Stimulated activated CD8-positive, alpha-beta memory T cell treated with anti-CD3 and anti-CD28 coated beads, Interleukin-2, amount 100 ng/mL, for 48 hours (primary cell): ENCODE measurements at regions not wholly inside any gene's neighbourhood (a gene's known extent, or its start where the extent isn't known, plus 50 kb on each side); places are given as distances from the start of the nearest gene placed in this dataset.
"Not testable (repeated sequence)": the region's sequence is repeated elsewhere in the genome, so short reads cannot be mapped to it uniquely, and the experiment has no call there.

Source experiments
- DNase-seq, 2 donors: peaks; one replicate each; pipeline ENCODE4 v3.0.0-alpha.2; 2020; ENCODE audit warnings: low read depth in 2 of 2

- DNase-seq, result no peak
Measured at GRCh38 chr4:187065396-187065795, 341.7 kb upstream of the FAT1 start.

- DNase-seq, result no peak
Measured at GRCh38 chr4:187065806-187066205, 342.1 kb upstream of the FAT1 start.

DNA sequence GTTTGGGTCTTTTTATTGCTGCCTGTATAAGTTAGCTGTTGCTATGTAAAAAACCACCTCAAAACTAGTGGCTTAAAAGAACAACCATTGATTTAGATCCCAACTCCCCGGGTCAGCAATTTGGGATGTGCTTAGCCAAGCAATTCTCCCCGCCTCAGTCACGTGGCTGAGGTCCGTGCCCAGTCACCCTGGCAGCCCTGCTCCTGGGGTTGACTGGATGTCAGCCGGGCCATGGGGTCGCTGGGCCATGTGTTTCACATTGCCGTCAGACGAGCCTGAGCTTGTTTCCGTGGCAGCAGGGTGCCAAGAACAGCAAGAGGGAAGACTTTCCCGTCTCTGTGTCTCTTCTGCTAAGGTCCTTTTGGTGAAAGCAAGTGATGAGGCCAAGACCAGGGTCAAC lies 345.7 kb upstream of the FAT1 start:
- no peak for DNase-seq

- DNase-seq, result no peak
Measured at GRCh38 chr4:187070158-187070557, 346.5 kb upstream of the FAT1 start.

GRCh38 chr4:187070740-187071139 lies 347.1 kb upstream of the FAT1 start:
- no peak for DNase-seq

DNA sequence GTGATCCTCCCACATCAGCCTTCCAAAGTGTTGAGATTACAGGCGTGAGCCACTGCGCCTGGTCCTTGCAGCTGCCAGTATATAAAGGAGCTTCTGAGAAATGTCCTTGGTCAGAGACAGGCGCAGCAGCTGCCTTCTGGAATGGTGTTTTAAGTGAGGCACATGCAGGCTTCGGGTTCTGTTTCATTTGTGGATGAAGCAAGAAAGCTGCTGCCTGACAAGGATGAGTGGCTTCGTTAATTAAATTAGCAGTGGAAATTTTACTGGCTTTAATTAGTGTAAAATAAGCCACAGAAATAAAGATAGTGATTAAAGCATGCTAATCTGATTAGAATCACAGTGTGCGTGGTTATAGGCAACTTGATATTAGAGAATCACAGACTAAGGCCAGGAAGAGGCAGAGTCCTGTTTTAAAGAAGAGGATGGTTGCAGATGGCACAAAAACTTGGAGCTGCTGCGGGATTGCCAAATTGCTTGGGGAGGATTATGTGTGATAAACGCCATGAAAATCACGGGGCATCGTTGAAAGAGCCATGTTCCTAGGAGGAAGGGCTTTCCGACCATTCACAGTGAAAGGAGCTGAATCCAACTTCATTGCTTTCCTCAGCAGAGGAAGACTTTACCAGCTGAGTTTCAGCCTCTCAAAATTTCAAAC lies 348.4 kb upstream of the FAT1 start:
- no peak for DNase-seq

DNA sequence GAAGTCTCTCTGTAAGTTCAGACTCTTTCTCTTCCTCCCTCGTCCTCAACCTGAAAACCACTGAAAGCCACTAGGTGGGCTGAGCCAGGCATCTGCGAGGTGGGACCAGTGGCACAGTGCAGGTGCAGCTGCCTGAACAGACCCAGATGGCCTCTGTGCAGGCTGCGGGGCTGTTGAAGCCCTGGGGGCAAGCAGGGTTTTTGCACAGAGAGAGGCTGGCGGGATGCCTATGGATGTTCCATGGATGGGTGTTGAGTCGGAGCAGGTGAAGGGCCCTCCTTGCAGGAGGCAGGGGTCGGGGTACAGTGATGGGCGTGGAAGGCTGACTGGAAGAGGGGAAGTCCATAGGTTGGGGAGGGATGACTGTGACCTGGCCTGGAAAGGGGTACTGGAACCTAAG lies 350.2 kb upstream of the FAT1 start:
- DNase-seq, result no peak

- no peak for DNase-seq
Measured at GRCh38 chr4:187075514-187075913, 351.9 kb upstream of the FAT1 start.

DNA sequence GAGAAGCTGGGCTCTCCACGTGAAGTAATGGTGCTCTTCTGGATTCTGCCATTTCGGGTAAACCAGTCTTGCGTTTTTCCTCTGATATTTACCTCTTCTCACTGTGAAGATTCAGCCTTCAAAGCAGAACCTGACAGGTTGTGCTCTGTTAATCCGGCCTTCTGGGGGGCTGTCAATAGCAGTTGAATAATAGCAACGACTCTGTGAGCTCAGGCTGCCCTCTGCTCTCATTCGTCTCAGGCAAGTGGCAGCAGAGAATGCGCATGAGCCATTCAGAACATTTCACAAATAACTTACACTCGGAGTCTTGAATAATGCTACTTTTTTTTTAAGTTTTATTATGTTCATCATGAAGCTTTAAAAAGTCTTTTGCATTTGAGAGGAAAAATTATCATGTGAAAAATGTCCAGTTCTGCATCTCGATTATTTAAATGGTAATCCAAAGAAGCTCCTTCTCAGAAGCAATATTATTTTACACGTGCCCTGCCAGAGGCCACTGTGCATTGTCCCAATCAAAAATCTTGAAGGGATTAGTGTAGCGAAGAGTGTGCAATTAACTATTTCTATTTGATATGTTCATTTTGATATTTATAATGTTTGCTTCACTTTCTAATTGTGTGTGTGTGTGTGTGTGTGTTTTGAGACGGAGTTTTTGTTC lies 354.2 kb upstream of the FAT1 start:
- no peak for DNase-seq

DNA sequence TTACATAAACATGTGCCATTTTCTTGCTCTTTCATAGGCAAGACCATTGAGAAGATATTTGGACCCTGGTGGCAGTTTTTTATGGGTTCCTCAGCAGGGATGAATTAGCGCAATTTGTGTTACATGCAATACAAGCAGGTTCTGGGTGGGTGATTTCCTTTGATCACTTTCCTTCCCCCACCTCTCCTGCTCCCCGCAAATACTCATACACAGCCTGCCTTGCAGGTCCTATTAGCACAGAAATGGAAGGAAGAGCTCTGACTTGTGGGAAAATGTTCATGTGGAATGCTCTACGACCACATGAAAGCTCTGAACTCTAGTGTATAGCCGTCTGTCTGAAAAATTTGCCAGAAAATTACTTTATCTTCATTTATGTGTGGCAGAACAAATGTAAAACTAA lies 361.0 kb upstream of the FAT1 start:
- no peak for DNase-seq

DNA sequence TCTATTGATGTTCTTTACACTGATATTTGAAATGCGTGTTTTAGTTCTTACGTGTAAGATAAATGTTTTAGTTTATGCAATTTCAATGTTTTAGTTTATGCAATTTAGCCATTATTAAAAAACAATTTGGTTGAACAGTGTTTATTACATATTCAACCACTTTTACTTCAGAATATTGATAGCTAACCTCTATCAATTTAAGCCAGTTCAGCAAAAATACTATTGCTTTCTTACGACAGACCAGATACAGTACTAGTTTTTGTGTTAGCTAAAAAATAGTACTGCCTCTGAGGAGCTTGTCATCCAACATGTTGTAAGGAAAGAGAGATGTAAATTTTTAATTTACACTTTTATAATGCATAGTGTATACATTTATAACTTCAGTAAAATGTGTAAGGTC lies 361.7 kb upstream of the FAT1 start:
- DNase-seq, result no peak

DNA sequence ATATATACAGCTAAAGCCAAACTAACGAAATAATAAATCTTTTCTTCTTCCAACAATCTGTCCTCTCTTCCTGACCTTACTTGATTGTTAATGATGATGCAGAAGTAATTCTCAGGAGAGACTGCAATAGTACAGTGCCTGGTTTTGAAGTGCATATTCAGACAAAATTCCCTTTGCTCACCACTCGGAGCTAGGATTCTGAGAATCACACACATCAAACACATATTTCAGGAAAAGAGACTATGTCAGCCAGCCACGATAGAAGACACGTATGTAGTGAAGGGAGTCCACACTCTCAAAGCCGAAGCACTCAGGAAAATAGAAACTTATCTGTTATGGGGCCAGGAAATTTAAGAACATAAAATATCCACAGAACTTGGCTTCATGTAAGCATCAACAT lies 362.5 kb upstream of the FAT1 start:
- DNase-seq, result no peak

- DNase-seq, result no peak
Measured at GRCh38 chr4:187088070-187088799, 364.6 kb upstream of the FAT1 start.

- no peak for DNase-seq
Measured at GRCh38 chr4:187090401-187090800, 366.7 kb upstream of the FAT1 start.

DNA sequence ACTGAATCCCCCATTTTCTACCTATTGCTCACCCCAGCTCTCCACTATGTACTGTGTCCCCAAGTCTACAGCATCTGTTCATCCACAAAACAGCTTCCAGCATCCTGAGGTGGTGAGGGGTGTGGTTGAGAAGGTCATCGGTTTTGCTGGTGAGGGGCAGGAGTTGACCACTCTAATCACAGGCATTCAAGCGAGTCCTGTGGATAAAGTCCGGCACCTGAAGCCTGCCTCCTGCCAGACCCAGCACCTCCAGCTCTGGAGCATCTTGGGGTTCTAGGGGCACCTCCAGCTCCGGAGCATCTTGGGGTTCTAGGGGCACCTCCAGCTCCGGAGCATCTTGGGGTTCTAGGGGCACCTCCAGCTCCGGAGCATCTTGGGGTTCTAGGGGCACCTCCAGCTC lies 367.2 kb upstream of the FAT1 start:
- not testable (repeated sequence) for DNase-seq

DNA sequence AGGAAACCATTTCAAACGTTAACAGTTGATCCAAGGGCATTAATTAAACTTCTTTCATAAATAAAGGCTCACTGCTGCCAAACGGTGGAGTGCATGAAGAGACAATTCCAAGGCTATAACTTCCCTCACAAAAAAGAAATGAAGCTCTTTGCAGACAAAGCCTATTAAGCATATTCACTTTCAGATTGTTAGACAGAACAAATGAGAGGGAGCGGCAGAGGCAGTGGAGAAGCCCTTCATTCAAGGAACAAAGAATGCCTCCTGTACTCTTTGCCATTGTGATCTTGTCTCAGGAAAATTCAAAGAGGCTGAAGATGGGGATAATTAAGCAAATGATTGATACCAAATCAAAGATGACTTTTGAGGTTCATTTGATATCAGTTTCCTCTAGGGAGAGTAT lies 370.5 kb upstream of the FAT1 start:
- no peak for DNase-seq

DNA sequence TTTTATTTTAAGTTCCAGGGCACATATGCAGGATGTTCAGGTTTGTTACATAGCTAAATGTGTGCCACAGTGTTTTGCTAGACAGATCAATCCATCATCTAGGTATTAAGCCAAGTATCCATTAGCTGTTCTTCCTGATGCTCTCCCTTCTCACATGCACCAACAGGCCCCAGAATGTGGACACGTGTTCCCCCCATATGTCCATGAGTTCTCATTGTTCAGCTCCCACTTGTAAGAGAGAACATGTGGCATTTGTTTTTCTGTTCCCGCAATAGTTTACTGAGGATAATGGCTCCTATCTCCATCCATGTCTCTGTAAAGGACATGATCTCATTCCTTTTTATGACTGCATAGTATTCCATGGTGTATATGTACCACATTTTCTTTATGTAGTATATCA lies 374.8 kb upstream of the FAT1 start:
- no peak for DNase-seq

DNA sequence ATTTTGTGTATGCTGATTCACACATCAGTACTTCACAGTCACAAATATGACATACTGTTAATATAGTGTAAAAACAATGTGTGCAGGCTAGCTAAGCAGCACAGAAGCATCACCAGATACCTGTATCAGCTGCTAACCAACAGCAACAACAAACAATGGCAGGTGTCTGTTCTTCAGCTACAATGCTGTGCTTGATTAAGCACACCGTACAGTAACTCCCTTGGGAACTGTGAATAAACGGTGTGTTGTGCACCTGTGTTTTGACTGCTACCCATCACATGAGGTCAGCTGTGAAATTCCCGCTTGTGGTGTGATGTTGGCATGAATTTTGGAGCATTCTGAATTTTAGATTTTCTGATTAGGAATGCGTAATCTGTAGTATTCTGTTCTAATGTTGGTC lies 379.7 kb upstream of the FAT1 start:
- DNase-seq, result no peak

GRCh38 chr4:187108845-187109244 lies 385.2 kb upstream of the FAT1 start:
- no peak for DNase-seq

DNA sequence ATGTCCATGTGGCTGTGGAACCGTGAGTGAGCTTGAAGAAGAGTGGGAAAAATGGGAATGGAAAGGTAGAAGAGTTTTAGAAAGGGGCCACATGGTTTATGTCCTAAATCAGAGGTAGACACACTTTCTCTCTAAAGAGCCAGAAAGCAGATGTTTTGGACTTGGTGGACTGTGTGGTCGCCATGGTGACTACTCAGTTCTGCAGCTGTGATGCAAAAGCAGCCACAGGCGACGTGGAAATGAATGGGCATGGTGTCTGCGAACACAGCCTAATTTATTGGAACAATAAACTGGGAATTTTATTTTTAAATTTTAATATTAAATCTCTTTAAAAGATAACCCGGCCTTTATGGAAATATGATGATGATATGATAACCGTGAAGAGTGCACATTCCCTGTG lies 386.0 kb upstream of the FAT1 start:
- no peak for DNase-seq

- no peak for DNase-seq
Measured at GRCh38 chr4:187118166-187118565, 394.5 kb upstream of the FAT1 start.

DNA sequence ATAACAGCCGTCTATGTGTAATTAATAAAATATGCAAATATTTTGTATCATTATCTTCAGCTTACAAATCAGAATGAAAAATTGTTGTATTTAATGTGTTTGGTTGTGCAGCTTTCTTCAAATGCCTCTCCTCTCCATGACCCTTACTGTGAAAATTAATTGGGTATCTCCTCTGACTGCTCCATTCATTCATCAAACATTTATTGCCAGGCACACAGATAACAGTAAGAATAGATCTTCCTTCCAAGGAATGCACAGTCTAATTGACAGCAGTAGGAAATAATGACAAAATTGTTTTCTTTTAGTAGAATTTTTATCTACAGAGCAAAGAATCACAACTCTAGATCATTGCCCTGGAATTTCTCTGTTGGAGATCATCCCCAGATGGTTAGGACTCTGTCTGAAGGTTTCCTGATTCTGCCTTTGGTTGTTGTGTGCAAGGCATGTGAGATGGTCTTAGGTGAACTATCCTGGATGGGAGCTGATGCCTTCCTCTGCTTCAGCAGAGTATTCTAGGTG lies 395.0 kb upstream of the FAT1 start:
- no peak for DNase-seq

DNA sequence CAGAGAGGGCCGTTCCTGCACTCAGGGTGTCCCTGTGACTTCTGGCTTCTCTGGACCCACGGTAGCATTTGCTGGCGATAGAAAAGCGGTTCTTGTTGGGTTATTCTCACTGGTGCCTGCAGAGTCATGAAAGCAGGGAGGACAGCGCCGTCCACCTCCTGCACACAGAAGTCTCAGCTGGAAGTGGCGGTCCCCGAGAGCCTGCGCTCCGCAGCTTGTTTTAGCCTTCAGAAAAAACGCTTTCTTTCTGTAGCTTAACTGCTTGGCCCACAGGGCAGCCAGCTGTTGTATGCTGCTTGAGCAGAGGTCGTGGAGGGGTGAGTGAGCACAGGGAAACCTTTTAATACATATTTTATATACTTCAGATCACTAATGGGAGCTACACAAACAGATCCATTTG lies 400.7 kb upstream of the FAT1 start:
- no peak for DNase-seq
